SK-N-SH treated with all-trans-retinoic acid at 6 μM for 48 hours (cell line): ENCODE measurements at regions not wholly inside any gene's neighbourhood (a gene's known extent, or its start where the extent isn't known, plus 50 kb on each side); places are given as distances from the start of the nearest gene placed in this dataset.

ENCODE experiments used
- ARNTL ChIP-seq: fragments of 450-650 bp; formaldehyde crosslinking; IDR thresholded peaks from 2 replicates; pipeline ENCODE4 v1.5.0; 2020; ENCODE audit warnings: low read depth, mild to moderate bottlenecking, moderate library complexity, borderline replicate concordance
- BACH2 ChIP-seq: fragments of 250-450 bp; sonication (Bioruptor Pico); IDR thresholded peaks from 2 replicates; pipeline ENCODE4 v1.9.0; 2021; ENCODE audit warnings: mild to moderate bottlenecking, borderline replicate concordance
- CREB5 ChIP-seq: fragments of 250-450 bp; sonication (Bioruptor Pico); IDR thresholded peaks from 2 replicates; pipeline ENCODE4 v1.5.1; 2020; ENCODE audit warnings: low read depth, mild to moderate bottlenecking, moderate library complexity
- CSRNP3 ChIP-seq: fragments of 250-450 bp; sonication (Bioruptor Pico); IDR thresholded peaks from 2 replicates; pipeline ENCODE4 v1.5.1; 2021; ENCODE audit warnings: mild to moderate bottlenecking, moderate library complexity
- GLIS3 ChIP-seq: fragments of 250-450 bp; sonication (Bioruptor Pico); IDR thresholded peaks from 2 replicates; pipeline ENCODE4 v1.5.0; 2020; ENCODE audit warnings: mild to moderate bottlenecking, moderate library complexity
- ISL1 ChIP-seq: fragments of 250-450 bp; sonication (Bioruptor Pico); IDR thresholded peaks from 2 replicates; pipeline ENCODE4 v2.1.2; 2022; ENCODE audit warnings: mild to moderate bottlenecking, moderate library complexity
- POU6F1 ChIP-seq: fragments of 250-450 bp; sonication (Bioruptor Pico); IDR thresholded peaks from 2 replicates; pipeline ENCODE4 v1.8.0; 2021; ENCODE audit warnings: low read depth, mild to moderate bottlenecking, moderate library complexity, borderline replicate concordance
- RARB ChIP-seq: fragments of 250-450 bp; sonication (Bioruptor Pico); IDR thresholded peaks from 2 replicates; pipeline ENCODE4 v1.8.0; 2021; ENCODE audit warnings: mild to moderate bottlenecking, moderate library complexity
- ZFP30 ChIP-seq: fragments of 450-650 bp; formaldehyde crosslinking; IDR thresholded peaks from 2 replicates; pipeline ENCODE4 v1.5.0; 2022; ENCODE audit warnings: mild to moderate bottlenecking, moderate library complexity
- ZNF565 ChIP-seq: fragments of 450-650 bp; formaldehyde crosslinking; conservative IDR thresholded peaks from 2 replicates; pipeline ENCODE4 v1.5.0; 2020; ENCODE audit warnings: low read depth, mild to moderate bottlenecking, moderate library complexity

GRCh38 chr2:128458505-128458904 is 139.8 kb upstream of the HS6ST1 start:
- TF ChIP-seq POU6F1 (no peak), ZNF565 (CRISPR knock-in tag) (no peak), GLIS3 (CRISPR knock-in tag) (no peak), CREB5 (no peak), RARB (CRISPR knock-in tag) (no peak), ARNTL (CRISPR knock-in tag) (no peak), ZFP30 (no peak), CSRNP3 (CRISPR knock-in tag) (no peak), ISL1 (CRISPR knock-in tag) (no peak), BACH2 (CRISPR knock-in tag) (no peak)
